HG02943 (cell line): ENCODE measurements at regions not wholly inside any gene's neighbourhood (a gene's known extent, or its start where the extent isn't known, plus 50 kb on each side); places are given as distances from the start of the nearest gene placed in this dataset.

Source experiments
- ATAC-seq: cut with Tn5 transposase; IDR thresholded peaks from one replicate; pipeline ENCODE4 v1.9.1; 2021; ENCODE audit warnings: mild to moderate bottlenecking, low read depth, moderate library complexity; ENCODE audit not compliant: unreplicated experiment

GRCh38 chr2:7207631-7208030 is 290.4 kb downstream of the RNF144A start:
- no peak for ATAC-seq

GRCh38 chr2:7209757-7210555 is 292.7 kb downstream of the RNF144A start:
- ATAC-seq: no peak

GRCh38 chr2:7210712-7211111 is 293.5 kb downstream of the RNF144A start:
- no peak for ATAC-seq

DNA sequence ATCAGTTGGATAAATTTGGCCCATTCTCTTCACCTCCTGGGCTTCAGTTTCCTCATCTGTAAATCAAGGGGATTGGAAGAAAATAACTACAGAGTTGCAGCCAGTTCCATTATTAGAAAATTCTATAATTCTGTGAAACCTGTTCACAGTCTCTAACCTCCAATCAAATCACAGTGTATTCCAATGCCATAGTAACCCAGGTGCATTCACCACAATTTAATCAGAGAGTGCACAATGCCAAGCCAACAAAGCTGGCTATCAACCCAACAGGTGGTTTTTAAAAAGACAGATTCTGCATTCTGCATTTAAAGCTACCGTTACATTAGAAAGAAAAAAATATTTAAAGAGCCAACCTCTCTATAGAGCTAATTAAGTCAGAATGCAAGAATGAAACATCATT is 308.6 kb downstream of the RNF144A start:
- no peak for ATAC-seq

GRCh38 chr2:7226501-7226900 is 309.3 kb downstream of the RNF144A start:
- no peak for ATAC-seq

DNA sequence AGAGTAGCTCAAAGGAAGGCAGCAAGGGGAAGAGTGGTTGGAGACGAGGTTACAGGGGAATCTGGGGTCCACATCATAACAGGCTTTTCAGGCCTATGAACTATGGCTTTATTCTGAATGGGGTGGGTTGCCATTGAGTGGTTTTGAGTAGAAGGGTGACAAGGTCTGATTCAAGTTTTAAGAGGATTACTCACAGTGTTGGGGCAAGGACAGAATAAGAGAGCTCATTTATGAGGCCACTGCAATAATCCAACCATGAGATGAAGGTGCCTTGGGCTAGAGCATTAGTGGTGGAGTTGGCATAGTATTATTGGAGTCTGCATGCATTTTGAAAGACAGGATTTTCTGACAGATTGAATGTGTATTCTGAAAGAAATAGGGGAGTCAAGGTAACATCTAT is 315.9 kb downstream of the RNF144A start:
- ATAC-seq: no peak

- ATAC-seq: no peak
These were observed 320.3 kb downstream of the RNF144A start for GRCh38 chr2:7237466-7237865.

DNA sequence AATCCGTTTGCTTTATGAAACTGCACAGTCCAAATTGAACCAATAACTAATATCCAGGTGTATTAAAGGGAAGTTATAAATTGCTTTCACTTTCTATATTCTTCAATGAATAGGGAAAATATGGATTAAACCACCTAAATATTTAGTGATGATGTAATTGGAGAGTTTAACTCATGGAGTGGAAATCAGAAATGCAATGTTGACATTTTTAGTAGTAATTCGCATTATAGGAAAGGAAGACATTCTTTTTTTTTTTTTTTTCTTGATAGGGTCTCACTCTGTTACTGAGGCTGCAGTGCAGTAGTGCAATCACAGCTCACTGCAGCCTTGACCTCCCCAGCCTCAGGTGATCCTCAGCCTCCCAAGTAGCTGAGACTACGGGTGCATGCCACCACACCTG is 321.9 kb downstream of the RNF144A start:
- no peak for ATAC-seq

GRCh38 chr2:7241041-7241745 is 324.0 kb downstream of the RNF144A start:
- no peak for ATAC-seq

GRCh38 chr2:7242189-7242867 is 325.1 kb downstream of the RNF144A start:
- no peak for ATAC-seq

DNA sequence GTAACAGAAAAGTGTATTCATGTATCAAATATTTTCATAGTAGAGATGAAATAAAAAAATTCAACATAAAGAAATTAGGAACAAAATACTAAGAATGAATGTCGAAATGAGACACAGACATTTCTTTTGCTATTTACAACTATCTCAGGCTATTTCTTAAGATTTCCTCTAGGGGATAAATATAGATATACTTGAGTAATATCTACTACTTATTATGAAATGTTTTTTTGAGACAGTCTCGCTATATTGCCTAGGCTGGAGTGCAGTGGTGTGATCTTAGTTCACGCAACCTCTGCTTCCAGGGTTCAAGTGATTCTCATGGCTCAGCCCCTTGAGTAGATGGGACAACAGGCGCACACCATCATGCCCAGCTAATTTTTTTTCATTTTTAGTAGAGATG is 326.1 kb downstream of the RNF144A start:
- ATAC-seq: no peak

GRCh38 chr2:7256377-7256776 is 339.2 kb downstream of the RNF144A start:
- no peak for ATAC-seq

- no peak for ATAC-seq
These were observed 345.5 kb downstream of the RNF144A start for GRCh38 chr2:7262727-7263126.

DNA sequence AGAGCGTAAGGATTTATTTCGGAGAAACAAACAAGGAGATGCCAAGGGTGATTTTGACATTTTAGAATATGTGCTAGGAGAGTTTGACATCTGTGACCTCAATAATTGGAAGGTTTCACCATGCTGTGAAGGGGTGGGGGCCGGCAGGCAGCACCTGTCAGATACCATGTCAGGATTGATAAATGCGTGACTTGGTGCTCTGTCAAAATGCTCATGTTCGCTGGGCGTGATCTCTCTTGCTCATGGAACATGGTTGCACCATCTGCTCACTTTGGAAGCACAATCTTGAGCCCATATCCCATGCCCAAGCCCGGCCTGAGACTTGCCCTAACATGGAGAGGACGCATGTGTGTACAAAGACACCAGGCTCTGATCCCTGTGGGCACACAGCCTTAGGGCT is 347.6 kb downstream of the RNF144A start:
- no peak for ATAC-seq

DNA sequence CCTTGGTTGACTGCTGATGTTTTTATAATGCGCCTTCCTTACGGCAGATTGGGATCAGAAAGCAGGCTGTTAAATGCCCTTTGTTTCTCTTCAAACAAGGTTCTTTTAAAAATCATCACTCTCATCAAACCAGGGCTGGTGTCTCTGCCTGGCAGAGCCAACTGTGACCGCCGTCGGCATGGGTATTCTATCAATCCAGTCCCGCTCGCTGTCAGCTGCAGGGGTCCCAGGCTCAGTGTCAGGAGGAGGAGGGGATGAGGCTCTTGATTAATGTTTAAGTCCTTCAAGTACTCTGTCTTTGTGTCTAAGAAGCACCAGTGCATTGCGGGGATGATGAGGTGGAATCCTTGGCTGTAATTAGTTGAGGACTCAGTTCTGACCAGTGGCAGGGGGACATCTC is 348.1 kb downstream of the RNF144A start:
- ATAC-seq: no peak

DNA sequence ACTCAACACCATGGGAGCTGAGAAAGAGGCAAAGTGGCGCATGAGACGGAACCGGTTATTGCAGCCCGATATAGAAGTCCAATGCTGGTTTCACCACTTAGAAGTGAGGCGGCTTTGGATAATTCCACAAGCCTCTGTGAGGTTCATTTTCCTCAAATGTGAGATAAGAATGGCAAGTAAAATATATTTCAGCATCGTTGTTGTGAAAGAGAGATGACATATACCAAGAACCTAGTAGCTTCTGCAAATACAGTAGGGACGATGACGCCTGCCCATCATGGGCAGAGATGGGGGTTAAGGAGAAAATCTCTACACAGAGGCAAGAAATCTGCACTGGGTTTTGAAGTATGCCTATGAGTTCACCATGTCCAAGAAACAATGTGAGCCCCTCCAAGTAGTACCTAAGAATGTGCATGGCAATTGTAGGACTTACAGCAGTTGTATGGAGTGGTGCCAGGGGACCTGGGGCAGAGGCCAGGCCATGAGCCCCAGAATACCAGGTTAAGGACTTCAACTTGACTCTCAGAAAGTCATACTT is 352.0 kb downstream of the RNF144A start:
- ATAC-seq: no peak

GRCh38 chr2:7270011-7270431 is 352.8 kb downstream of the RNF144A start:
- no peak for ATAC-seq

DNA sequence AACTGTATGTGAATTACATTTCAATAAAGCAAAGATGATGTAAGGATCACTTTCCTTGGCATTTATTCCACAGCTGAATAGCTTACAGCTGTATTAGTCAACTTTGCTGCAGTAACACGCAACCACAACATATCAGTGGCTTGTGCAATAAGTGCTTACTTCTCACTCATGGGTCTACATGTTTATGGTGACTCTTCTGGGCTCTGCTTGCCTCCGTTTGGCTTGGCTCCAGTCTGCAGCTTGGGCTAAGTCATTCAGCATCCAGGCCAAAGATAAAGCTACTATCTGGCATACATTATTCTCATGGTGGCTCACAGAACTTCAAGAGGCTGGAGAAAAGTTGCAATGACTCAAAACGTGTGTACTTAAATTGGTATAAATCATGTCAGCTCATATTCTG is 355.0 kb downstream of the RNF144A start:
- no peak for ATAC-seq

- ATAC-seq: no peak
These were observed 361.8 kb downstream of the RNF144A start for GRCh38 chr2:7278984-7279383.

- ATAC-seq: no peak
These were observed 362.3 kb downstream of the RNF144A start for GRCh38 chr2:7279421-7279949.

- ATAC-seq: no peak
These were observed 363.6 kb downstream of the RNF144A start for GRCh38 chr2:7280790-7281189.
